ENCODE measurements at regions not wholly inside any gene's neighbourhood (a gene's known extent, or its start where the extent isn't known, plus 50 kb on each side); places are given as distances from the start of the nearest gene placed in this dataset.
A peak's percentile ranks its signal among the peaks of the same experiment; 100 is the strongest.
"Not testable (repeated sequence)": the region's sequence is repeated elsewhere in the genome, so short reads cannot be mapped to it uniquely, and the experiment has no call there.

DNA sequence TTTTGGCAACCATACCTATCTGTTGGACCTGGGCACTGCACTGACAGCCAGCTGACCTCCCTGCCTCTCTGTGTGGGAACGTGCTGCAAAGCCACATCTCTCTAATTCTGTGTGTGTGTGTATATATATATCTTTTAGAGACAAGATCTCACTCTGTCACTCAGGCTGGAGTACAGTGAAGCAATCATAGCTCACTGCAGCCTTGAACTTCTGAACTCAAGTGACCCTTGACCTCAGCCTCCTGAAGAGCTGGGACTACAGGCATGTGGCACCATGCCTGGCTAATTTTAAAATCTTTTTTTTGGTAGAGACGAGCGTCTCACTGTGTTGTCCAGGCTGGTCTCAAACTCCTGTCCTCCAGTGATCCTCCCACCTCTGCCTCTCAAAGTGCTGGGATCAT is 282.2 kb upstream of the PLGLB2 start:
- no CpG with 5 or more reads among the region's 3 CpGs for WGBS, 2 donors (ENCODE audit: low coverage in 1 of 2)
- ATAC-seq = not testable (repeated sequence)

DNA sequence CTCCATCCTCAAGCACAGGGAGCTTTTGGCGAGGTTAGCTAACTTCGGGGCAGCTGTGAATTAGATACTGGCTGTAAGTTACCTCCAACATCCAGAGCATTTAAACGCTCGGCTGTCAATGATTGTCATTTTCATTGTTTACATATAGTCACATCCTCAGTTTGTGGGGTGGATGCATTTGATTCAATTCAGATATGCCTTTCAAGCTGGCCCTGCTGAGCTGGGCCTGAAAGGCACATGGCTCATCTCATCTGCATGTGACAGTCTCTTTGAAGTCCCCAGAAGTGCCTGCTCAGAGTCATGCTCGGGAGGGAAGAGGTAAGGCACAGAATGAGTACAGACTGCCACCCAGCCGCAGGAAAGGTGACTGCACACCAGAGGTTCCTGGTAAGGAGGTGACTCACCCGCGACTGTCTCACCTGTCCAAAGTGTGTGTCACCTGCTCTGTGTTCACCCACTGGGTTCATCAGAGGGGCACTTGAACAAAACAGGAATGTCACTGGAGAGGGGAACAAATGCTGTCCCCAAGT is 281.2 kb upstream of the PLGLB2 start:
- WGBS, 2 donors (ENCODE audit: low coverage in 1 of 2) = 85 to 100% methylated on average over 4 of the region's 8 CpGs

More for the DNA sequence above, 282.2 kb upstream of the PLGLB2 start:
- not testable (repeated sequence) for H3K27me3 ChIP-seq, H3K36me3 ChIP-seq, H3K4me3 ChIP-seq, H3K9me3 ChIP-seq, H3K4me1 ChIP-seq, H3K27ac ChIP-seq

DNA sequence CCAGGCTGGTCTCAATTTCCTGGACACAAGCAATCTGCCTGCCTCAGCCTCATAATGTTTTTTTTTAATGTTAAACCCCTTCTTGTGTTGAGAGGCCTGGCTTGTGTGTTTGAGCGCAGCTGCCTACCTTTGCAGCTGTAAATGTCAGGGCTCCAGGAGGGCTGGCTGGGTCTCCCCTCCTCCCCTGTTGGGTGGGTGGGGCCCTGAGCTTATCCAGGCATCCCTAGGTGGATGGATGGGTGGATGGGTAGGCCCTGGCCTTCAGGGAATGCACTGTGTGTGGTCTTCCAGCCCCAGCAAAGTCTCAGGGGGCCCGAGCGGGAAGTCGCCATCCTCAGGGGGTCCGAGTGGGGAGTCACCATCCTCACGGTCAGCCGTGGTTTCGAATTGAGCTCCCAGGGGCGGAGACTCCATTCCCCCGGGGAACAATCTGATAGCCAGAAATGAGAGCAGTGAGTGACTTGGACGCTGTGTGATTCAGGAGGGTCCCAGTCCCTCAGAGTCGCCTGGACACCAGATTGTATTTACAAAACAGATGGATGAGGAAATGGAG is 279.4 kb upstream of the PLGLB2 start:
- not testable (repeated sequence) for ATAC-seq, H3K36me3 ChIP-seq, H3K4me1 ChIP-seq, H3K27ac ChIP-seq, H3K9me3 ChIP-seq, H3K27me3 ChIP-seq, H3K4me3 ChIP-seq
- WGBS, 2 donors (ENCODE audit: low coverage in 1 of 2) = 55 to 64% methylated on average over 3 to 4 of the region's 12 CpGs

More for the DNA sequence above, 281.2 kb upstream of the PLGLB2 start:
- not testable (repeated sequence) for H3K27me3 ChIP-seq, H3K9me3 ChIP-seq, H3K4me1 ChIP-seq, H3K36me3 ChIP-seq, H3K4me3 ChIP-seq, H3K27ac ChIP-seq
- peak; percentile 56 for ATAC-seq

DNA sequence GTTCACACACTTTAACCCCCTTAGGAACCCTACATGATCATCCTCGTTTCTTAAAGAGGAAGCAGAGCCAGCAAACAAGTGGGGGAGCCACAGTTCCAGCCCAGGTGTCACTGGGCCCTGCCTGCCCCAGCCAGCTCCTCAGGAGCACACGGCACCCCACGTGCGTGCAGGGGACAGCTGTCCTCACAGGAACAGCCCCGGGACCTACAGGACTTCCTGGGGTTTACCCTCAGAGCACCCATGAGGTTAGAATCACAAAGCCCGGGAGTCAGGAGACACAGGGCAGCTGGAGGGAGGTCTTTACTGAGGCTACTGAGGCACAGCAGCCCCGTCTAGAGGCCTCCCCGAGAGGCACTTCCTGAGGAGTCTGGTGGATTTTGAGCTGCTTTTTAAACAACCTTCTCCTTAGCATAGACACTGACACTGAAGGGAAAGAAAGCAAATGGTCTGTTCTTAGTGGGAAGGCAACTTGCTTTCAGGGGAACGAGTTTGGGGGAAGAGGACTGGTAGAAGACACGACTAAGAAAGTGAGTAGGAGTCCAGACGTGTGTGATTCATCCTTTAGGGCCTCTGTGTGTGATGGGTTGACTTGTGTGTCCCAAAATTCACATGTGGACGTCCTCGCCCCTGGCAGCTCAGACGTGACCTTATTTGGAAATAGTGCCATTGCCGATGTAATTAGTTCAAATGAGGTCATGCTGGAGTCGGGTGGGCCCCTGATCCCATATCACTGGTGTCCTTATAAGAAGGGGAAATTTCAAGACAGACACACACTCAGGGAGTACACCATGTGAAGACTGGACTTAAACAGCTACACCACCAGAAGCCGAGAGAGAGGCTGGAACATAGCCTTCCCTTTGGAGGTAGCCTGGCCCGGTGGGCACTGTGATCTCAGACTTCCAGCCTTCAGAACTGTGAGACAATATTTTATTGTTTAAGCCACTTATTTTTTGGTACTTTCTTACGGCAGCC is 278.4 kb upstream of the PLGLB2 start:
- WGBS, 2 donors (ENCODE audit: low coverage in 1 of 2) = no CpG with 5 or more reads among the region's 19 CpGs
- H3K4me1 ChIP-seq, H3K27me3 ChIP-seq, H3K4me3 ChIP-seq, H3K9me3 ChIP-seq, H3K27ac ChIP-seq, H3K36me3 ChIP-seq, ATAC-seq: not testable (repeated sequence)

DNA sequence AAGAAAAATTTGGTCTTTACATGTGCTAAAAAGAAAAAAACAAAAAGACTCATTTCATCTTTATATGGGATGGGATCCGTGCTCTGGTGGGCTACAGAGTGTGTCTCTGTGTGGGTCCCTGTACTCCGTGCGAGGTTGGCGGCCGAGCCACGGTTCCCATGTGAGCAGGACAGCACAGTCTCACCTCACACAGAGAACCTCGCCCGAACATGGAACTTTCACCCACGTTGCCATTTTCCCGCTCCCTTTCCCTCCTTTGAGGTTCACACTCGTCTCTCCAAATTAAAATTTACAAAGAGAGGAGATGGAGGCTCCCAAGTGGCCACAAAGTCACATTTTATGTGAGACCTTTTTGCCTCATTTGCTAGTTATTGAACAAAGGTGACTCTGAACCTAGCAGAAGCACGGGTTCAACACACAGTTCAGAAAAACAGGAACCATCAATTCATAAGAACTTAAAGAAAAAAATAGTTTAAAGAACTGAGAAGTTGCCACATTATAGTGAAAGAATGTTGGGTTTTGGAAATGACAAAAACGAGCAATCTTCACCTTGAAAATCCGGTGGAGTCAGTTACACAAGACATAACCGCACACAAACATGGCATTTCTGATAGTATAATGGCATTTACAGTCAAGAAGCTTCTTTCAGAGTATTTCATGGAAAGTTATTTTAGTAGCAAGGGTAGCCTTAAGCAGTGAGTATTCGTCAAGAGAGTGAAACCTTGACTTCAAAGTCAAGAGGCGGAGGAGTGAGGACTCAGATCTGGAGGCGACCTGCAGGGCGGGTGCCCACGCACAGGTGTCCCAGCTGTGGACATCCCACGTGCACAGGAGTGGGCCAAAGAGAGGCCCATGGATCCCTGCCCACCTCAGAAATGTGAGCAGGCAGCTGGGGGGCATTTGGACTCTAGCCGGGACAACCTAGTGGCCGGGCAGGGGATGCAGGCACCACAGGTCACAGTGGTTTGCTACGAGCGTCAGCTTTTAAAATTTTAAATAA is 277.2 kb upstream of the PLGLB2 start:
- H3K27me3 ChIP-seq, ATAC-seq, H3K36me3 ChIP-seq, H3K4me3 ChIP-seq, H3K4me1 ChIP-seq, H3K9me3 ChIP-seq, H3K27ac ChIP-seq: not testable (repeated sequence)
- 90 to 99% methylated on average over 6 to 14 of the region's 25 CpGs for WGBS, 2 donors (ENCODE audit: low coverage in 1 of 2)

DNA sequence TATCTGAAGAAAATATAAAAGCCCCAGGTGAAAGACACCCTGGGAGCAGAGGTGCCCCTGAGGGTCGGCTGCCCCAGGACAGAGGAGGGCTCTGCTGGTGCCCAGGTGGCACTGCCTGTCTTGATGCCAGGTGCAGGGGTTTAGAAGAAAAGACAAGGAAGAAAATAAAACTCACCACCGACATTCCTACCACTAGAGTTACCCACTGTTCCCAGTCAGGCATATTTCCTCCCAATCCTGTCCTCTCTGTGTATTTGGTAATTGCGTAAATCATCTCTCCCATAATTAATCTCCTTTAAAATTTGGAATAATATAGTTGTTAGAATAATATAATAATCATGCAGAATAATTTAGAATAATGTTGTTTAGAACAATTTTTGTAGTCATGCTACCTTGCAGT is 276.4 kb upstream of the PLGLB2 start:
- H3K36me3 ChIP-seq, ATAC-seq, H3K4me1 ChIP-seq, H3K27me3 ChIP-seq, H3K4me3 ChIP-seq, H3K9me3 ChIP-seq, H3K27ac ChIP-seq: not testable (repeated sequence)
- WGBS, 2 donors (ENCODE audit: low coverage in 1 of 2) = 88% methylated on average over 3 of the region's 3 CpGs; no CpG with 5 or more reads in 1 of the 2 donors

DNA sequence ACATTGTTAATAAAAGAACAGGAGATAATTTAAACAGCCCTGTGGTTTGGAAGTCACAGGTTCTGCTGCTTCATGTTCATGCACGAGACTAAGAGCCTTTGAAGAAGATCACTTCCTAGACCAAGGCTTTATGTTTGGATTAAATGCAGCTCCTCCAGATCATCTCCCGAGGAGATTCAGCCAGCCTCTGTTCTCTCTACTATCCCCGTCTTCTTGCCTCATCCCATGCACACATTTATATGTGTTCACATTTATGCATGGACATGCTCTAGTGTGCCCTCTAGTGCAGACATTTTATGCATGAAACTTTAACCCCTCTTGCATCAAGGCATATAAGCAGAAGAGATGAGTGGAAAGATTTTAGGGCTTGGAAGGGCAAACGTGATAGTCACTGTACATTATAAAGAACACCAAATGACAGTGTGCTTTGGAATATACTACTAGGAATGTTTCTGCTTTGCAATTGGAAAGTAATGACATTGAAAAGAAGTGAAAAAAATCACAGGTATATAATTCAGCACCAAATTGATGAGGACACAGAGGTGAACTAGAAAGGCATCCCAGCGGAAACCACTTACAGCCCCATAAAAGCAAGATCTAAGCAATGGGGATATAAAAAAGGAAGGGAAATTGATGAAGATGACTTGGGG is 271.5 kb upstream of the PLGLB2 start:
- not testable (repeated sequence) for H3K36me3 ChIP-seq, H3K4me1 ChIP-seq, H3K27me3 ChIP-seq, H3K27ac ChIP-seq, H3K9me3 ChIP-seq, H3K4me3 ChIP-seq
- WGBS, 2 donors (ENCODE audit: low coverage in 1 of 2) = 50 to 70% methylated on average over 2 to 4 of the region's 5 CpGs
- peak; percentile 38 for ATAC-seq

DNA sequence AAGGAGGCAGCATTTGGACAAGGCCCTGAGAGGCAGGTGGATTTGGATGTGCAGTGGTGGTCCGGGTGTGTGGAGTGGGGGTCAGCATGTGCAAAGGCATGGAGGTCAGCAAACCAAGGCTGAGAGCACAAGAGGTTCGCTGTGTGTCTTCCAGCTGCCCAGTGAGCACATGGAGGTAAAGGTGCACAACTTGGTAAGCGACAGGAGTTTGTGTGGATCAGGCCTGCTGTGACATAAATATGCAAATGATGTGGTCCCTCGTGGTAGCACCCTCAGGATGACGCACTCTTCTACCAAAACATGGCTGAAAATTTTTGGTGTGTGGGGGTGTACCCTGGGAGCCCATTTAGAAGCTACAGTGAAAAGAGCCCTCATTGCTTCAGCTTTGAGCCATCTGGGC is 271.0 kb upstream of the PLGLB2 start:
- not testable (repeated sequence) for H3K36me3 ChIP-seq, ATAC-seq, H3K4me3 ChIP-seq, H3K4me1 ChIP-seq, H3K27me3 ChIP-seq, H3K27ac ChIP-seq, H3K9me3 ChIP-seq
- 73 to 90% methylated on average over 2 to 4 of the region's 5 CpGs for WGBS, 2 donors (ENCODE audit: low coverage in 1 of 2)

DNA sequence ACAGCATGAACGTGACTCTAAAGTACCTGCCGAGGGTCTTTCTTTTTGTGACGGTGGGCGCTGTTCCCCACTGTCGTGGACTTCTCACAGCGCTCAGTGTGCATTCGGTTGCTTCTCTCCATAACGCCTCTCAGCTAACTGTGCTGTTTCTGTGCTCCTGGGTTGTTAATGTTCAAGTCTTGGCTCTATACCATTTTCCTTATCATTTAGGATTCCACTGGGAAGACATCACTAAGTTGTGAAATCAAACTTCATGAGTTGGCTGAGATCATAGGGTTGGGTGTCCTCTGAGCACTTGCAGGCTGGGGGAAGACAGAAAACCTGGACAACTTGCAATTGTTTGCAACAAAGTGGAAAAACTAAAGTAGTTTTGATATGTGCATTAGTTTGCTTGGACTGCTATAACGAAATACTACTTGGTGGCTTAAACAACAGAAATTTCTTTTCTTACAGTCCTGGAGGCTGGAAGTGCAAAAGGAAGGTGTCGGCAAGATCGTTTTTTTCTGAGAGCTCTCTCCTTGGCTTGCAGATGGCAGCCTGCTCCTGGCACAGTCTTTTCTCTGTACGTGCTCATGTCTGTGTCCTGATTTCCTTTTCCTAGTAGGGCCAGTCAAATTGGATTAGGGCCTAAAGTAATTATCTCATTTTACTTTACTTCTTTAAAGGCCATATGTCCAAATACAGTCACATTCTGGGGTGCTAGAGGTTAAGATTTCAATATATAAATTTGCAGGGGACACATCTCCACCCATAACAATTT is 270.0 kb upstream of the PLGLB2 start:
- H3K9me3 ChIP-seq, H3K27ac ChIP-seq, H3K4me3 ChIP-seq, H3K4me1 ChIP-seq, H3K36me3 ChIP-seq, H3K27me3 ChIP-seq: not testable (repeated sequence)
- peak; percentile 79 for ATAC-seq
- WGBS, 2 donors (ENCODE audit: low coverage in 1 of 2) = 17 to 31% methylated on average over 1 to 4 of the region's 12 CpGs

DNA sequence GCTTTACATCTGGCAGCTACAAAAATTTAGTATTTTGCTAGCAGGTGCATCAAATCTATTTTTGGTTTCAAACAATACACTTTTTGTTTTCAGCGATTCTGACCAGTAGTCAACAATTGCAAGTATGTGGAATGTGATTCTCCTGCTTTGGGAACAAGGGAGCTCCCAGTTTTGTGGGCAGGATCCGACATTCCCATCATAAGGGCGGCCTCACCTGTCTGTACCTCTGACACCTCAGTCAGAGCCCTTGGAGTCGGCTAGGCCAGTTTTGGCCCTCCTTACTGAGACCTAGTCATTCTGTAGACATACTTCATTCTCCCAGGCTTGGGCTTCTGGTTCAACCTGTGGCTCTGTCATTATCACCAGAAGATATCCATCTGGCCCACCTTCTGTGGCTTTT is 269.0 kb upstream of the PLGLB2 start:
- H3K9me3 ChIP-seq, H3K4me3 ChIP-seq, H3K36me3 ChIP-seq, ATAC-seq, H3K4me1 ChIP-seq, H3K27ac ChIP-seq, H3K27me3 ChIP-seq: not testable (repeated sequence)
- no CpG with 5 or more reads among the region's 4 CpGs for WGBS, 2 donors (ENCODE audit: low coverage in 1 of 2)

DNA sequence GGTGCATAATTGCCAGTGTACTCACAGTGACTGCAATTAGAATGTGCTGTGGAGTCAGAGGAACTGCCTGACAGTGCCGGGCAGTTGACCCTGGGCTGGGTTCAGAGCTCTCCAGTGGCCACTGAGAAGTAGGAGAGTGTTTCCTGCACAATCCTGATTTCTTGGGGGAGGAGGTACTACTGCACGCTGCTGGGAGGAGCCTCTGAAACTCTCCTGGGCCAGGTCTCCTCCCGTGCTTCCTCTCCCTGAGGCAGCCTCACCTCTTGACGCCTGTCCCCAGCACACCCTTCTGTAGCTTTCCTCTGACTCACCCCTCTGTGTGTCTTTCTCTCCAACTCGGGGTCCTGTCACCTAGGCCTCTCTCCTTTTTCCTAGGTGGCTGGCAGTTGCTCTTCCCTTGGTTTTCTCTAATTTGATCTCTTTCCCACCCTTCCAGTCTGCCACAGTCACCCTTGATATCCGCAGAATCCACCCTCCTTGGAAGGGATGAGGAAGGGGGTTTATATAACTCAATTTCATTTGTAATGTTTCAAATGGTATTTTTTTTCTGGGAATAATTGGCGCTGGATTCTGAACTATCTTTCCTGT is 264.7 kb upstream of the PLGLB2 start:
- H3K9me3 ChIP-seq, H3K27me3 ChIP-seq, H3K27ac ChIP-seq, H3K36me3 ChIP-seq, H3K4me3 ChIP-seq, ATAC-seq: not testable (repeated sequence)
- 73 to 80% methylated on average over 6 to 7 of the region's 7 CpGs for WGBS, 2 donors (ENCODE audit: low coverage in 1 of 2)
- H3K4me1 ChIP-seq = peaks cover 0 to 10% (median 0%) of the 10 kb centered on the region in 3 donors

DNA sequence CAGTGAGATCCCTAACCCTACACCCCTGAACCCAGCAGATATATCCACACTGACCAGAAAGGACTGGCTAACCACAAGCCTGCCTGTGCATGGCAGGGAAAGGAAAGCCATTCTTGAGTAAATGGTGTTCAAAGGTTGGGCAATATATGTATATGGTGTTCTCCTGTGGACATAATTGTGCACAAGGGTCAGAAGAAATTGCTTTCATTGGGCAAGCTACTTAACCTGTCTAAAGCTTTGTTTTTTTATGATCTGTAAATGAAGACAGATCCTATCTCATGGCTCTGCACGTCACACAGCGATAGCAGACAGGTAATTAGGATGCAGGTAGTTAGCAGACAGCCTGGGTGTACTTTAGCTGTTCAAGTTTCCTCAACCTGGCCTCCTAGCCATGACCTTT is 263.5 kb upstream of the PLGLB2 start:
- H3K4me1 ChIP-seq = peaks cover 0 to 10% (median 0%) of the 10 kb centered on the region in 3 donors
- not testable (repeated sequence) for H3K36me3 ChIP-seq, ATAC-seq, H3K27ac ChIP-seq, H3K4me3 ChIP-seq, H3K9me3 ChIP-seq, H3K27me3 ChIP-seq
- 85% methylated on average over 2 of the region's 2 CpGs; no CpG with 5 or more reads in 1 of the 2 donors for WGBS, 2 donors (ENCODE audit: low coverage in 1 of 2)
